Peyer's patch (tissue), 4 donors: ENCODE measurements at regions not wholly inside any gene's neighbourhood (a gene's known extent, or its start where the extent isn't known, plus 50 kb on each side); places are given as distances from the start of the nearest gene placed in this dataset.

ENCODE experiments used
- POLR2A ChIP-seq, 2 donors: fragments of 450-650 bp; IDR thresholded peaks; one replicate each; pipeline ENCODE4 v1.5.1; 2017; ENCODE audit warnings: antibody characterized with exemption in 2 of 2, mild to moderate bottlenecking in 2 of 2, moderate library complexity in 2 of 2
- TF ChIP-seq, protein P1 (sequence below), 6 experiments: fragments of 450-650 bp in 4 of 6; fragments of 200-600 bp in 2 of 6; sonication (generic) in 1 of 6; IDR thresholded peaks; one replicate each; pipeline ENCODE4 v1.5.1; 2017 to 2019; ENCODE audit warnings: antibody characterized with exemption in 6 of 6, mild to moderate bottlenecking in 3 of 6, moderate library complexity in 1 of 6

DNA sequence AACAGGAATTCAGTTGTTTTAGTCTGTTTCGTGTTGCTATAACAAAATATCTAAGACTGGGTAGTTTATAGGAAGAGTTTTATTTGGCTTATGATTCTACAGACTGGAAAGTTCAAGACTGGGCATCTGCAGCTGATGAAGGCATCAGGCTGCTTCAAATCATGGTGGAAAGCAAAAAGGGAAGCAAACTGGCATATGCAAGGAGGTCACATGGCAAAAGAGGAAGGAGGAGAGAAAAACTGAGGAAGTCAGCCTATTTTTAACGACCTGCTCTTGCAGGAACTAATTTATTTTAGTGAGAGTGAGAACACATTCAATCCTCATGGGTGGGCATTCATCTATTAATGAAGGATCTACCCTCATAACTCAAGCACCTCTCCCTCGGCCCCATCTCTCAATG, 363.1 kb upstream of the HS3ST1 start:
- TF ChIP-seq, protein P1, sequence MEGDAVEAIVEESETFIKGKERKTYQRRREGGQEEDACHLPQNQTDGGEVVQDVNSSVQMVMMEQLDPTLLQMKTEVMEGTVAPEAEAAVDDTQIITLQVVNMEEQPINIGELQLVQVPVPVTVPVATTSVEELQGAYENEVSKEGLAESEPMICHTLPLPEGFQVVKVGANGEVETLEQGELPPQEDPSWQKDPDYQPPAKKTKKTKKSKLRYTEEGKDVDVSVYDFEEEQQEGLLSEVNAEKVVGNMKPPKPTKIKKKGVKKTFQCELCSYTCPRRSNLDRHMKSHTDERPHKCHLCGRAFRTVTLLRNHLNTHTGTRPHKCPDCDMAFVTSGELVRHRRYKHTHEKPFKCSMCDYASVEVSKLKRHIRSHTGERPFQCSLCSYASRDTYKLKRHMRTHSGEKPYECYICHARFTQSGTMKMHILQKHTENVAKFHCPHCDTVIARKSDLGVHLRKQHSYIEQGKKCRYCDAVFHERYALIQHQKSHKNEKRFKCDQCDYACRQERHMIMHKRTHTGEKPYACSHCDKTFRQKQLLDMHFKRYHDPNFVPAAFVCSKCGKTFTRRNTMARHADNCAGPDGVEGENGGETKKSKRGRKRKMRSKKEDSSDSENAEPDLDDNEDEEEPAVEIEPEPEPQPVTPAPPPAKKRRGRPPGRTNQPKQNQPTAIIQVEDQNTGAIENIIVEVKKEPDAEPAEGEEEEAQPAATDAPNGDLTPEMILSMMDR (IDR thresholded peaks at IDR 0.05): no peak
- TF ChIP-seq POLR2A (IDR thresholded peaks at IDR 0.05): no peak
